Head of caudate nucleus (tissue), 42 donors: ENCODE measurements at regions not wholly inside any gene's neighbourhood (a gene's known extent, or its start where the extent isn't known, plus 50 kb on each side); places are given as distances from the start of the nearest gene placed in this dataset.
"Not testable (repeated sequence)": the region's sequence is repeated elsewhere in the genome, so short reads cannot be mapped to it uniquely, and the experiment has no call there.

ENCODE experiments used
- DNase-seq, 42 donors: peaks; one replicate each; pipeline versions ENCODE4 v3.0.0 to v3.0.0-alpha.2; 2020 to 2021; ENCODE audit warnings: mixed read lengths in 7 of 42
- intact Hi-C: fragments of 100-400 bp; cut with DNase I; formaldehyde crosslinking; loops from one replicate; pipeline ENCODE4 v1.15.0; 2022

GRCh38 chr2:219864154-219864553 is 236.7 kb downstream of the SLC4A3 start:
- DNase-seq: no peak
- intact Hi-C loops: no loop called here

GRCh38 chr2:219868635-219869034 is 241.2 kb downstream of the SLC4A3 start:
- DNase-seq: no peak
- intact Hi-C loops: no loop called here

- no peak for DNase-seq
Measured at GRCh38 chr2:219870041-219870440, 242.6 kb downstream of the SLC4A3 start.

GRCh38 chr2:219871351-219871750 is 243.9 kb downstream of the SLC4A3 start:
- peak in 1 of 42 donors; percentile 4 for DNase-seq
- intact Hi-C loops: no loop called here

More at GRCh38 chr2:219870041-219870440, 242.6 kb downstream of the SLC4A3 start:
- intact Hi-C loops: no loop called here

GRCh38 chr2:219875036-219875435 is 247.6 kb downstream of the SLC4A3 start:
- DNase-seq: no peak
- intact Hi-C loops: no loop called here

- intact Hi-C loops, DNase-seq: not testable (repeated sequence)
Measured at GRCh38 chr2:219875986-219876385, 248.6 kb downstream of the SLC4A3 start.

GRCh38 chr2:219876931-219877330 is 249.5 kb downstream of the SLC4A3 start:
- no peak for DNase-seq
- intact Hi-C loops: no loop called here

- intact Hi-C loops: no loop called here
- no peak for DNase-seq
Measured at GRCh38 chr2:219877728-219878127, 250.3 kb downstream of the SLC4A3 start.

GRCh38 chr2:219878516-219878915 is 251.1 kb downstream of the SLC4A3 start:
- intact Hi-C loops: no loop called here
- DNase-seq: no peak

GRCh38 chr2:219881851-219882250 is 254.4 kb downstream of the SLC4A3 start:
- DNase-seq: no peak
- intact Hi-C loops: no loop called here

GRCh38 chr2:219886615-219887014 is 259.2 kb downstream of the SLC4A3 start:
- intact Hi-C loops: no loop called here
- DNase-seq: no peak

- no peak for DNase-seq
- intact Hi-C loops: no loop called here
Measured at GRCh38 chr2:219887870-219888269, 260.4 kb downstream of the SLC4A3 start.

GRCh38 chr2:219893541-219893940 is 266.1 kb downstream of the SLC4A3 start:
- no peak for DNase-seq
- intact Hi-C loops: no loop called here

- DNase-seq: no peak
- intact Hi-C loops: no loop called here
Measured at GRCh38 chr2:219897456-219897855, 270.0 kb downstream of the SLC4A3 start.

GRCh38 chr2:219901155-219901554 is 273.7 kb downstream of the SLC4A3 start:
- intact Hi-C loops: no loop called here
- DNase-seq: no peak

GRCh38 chr2:219902891-219903552 is 275.6 kb downstream of the SLC4A3 start:
- DNase-seq: no peak
- intact Hi-C loops: no loop called here

GRCh38 chr2:219905640-219906039 is 278.2 kb downstream of the SLC4A3 start:
- DNase-seq: no peak
- intact Hi-C loops: no loop called here

GRCh38 chr2:219906114-219907010 is 278.9 kb downstream of the SLC4A3 start:
- intact Hi-C loops: no loop called here
- DNase-seq: no peak

GRCh38 chr2:219907011-219907365 is 279.6 kb downstream of the SLC4A3 start:
- intact Hi-C loops: no loop called here

GRCh38 chr2:219908538-219908937 is 281.1 kb downstream of the SLC4A3 start:
- intact Hi-C loops: no loop called here
- no peak for DNase-seq

More at GRCh38 chr2:219907011-219907365, 279.6 kb downstream of the SLC4A3 start:
- no peak for DNase-seq

- DNase-seq: no peak
- intact Hi-C loops: no loop called here
Measured at GRCh38 chr2:219911541-219911940, 284.1 kb downstream of the SLC4A3 start.
